Right atrium auricular region (tissue), 2 donors: ENCODE measurements at regions not wholly inside any gene's neighbourhood (a gene's known extent, or its start where the extent isn't known, plus 50 kb on each side); places are given as distances from the start of the nearest gene placed in this dataset.

Source experiments
- DNase-seq: peaks from one replicate; pipeline ENCODE4 v3.0.0-alpha.2; 2019; ENCODE audit warnings: low spot score
- H3K27ac ChIP-seq, 2 donors: fragments of 200-600 bp; sonication (generic); 1 replicate in 1 of 2; 2 replicates in 1 of 2; pipeline ENCODE4 v1.5.1; 2016 to 2019
- H3K27me3 ChIP-seq, 2 donors: fragments of 200-600 bp; sonication (generic); one replicate each; pipeline versions ENCODE4 v1.5.1 to v1.6.0; 2017 to 2019
- H3K36me3 ChIP-seq: fragments of 200-600 bp; sonication (generic); one replicate; pipeline ENCODE4 v1.5.1; 2016
- H3K4me1 ChIP-seq, 2 donors: fragments of 200-600 bp; sonication (generic); one replicate each; pipeline versions ENCODE4 v1.5.1 to v1.6.0; 2017 to 2019
- H3K4me3 ChIP-seq, 2 donors: fragments of 200-600 bp; sonication (generic); 1 replicate in 1 of 2; 2 replicates in 1 of 2; pipeline ENCODE4 v1.5.1; 2017 to 2019; ENCODE audit warnings: mild to moderate bottlenecking in 1 of 2, moderate library complexity in 1 of 2
- H3K9me3 ChIP-seq, 2 donors: fragments of 200-600 bp; sonication (generic); one replicate each; pipeline ENCODE4 v1.5.1; 2019
- TF ChIP-seq, protein P1 (sequence below), 2 donors: fragments of 200-600 bp; sonication (generic); IDR thresholded peaks; one replicate each; pipeline ENCODE4 v1.5.1; 2019; ENCODE audit warnings: antibody characterized with exemption in 2 of 2

DNA sequence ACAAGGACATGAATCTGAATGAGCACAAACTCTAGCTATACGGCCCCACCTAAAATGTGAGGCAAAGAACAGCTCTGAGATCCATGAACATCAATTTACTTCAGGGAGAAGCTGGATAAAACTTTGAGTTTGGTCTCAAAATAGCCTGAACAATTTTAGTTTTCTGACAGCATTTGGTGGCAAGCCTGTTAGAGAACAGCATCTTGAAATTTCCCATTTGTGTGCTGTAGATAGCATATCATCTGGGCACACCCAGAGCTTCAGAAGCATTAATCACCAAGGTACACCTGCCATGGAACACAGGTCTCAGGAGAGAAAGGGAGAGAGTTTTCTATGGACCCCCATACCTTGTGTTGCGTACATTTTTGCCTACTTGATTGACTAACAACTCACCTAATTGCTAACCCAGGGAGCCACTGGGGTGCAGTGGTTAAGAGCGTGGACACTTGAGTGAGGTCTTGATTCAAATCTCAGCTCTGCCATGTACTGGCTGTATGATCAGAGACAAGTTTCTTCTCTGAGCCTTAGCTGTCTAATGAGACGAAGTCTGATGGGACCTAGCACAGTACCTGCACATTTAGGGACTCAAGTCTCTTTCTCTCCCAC is 264.9 kb downstream of the PIK3R1 start:
- Histone ChIP-seq H3K27ac (no peak overlapping the region), H3K27me3 (no peaks in the 10 kb centered on the region), H3K36me3 (no peaks in the 10 kb centered on the region), H3K4me3 (no peak overlapping the region), H3K4me1 (peaks cover 0 to 8% of the 10 kb centered on the region in 2 donors), H3K9me3 (no peaks in the 10 kb centered on the region)
- DNase-seq, result no peak
- TF ChIP-seq, protein P1, sequence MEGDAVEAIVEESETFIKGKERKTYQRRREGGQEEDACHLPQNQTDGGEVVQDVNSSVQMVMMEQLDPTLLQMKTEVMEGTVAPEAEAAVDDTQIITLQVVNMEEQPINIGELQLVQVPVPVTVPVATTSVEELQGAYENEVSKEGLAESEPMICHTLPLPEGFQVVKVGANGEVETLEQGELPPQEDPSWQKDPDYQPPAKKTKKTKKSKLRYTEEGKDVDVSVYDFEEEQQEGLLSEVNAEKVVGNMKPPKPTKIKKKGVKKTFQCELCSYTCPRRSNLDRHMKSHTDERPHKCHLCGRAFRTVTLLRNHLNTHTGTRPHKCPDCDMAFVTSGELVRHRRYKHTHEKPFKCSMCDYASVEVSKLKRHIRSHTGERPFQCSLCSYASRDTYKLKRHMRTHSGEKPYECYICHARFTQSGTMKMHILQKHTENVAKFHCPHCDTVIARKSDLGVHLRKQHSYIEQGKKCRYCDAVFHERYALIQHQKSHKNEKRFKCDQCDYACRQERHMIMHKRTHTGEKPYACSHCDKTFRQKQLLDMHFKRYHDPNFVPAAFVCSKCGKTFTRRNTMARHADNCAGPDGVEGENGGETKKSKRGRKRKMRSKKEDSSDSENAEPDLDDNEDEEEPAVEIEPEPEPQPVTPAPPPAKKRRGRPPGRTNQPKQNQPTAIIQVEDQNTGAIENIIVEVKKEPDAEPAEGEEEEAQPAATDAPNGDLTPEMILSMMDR (IDR thresholded peaks at IDR 0.05), result no peak

DNA sequence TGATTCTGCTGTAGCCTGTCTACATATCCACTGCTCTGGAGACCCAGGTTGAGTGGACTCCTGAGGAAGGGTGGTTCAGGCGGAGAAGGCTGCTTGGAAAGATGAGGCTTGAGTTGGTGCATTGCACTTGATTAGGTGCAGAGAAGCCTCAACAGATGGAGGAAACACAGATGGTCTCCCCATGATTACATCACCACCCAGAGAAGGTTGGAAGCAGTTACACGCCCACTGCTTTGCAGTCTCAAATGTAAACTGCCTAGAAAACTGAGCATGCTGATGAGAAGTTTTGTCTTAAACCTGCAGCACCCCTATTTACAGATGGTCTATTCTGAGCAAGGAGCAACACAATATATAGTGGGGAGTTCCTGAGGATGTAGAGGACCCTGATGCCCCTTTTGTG is 266.6 kb downstream of the PIK3R1 start:
- peaks cover 0 to 8% of the 10 kb centered on the region in 2 donors for H3K4me1 ChIP-seq
- TF ChIP-seq, protein P1 (IDR thresholded peaks at IDR 0.05), result no peak
- H3K27me3 ChIP-seq, result no peaks in the 10 kb centered on the region
- H3K4me3 ChIP-seq, result no peak overlapping the region
- H3K27ac ChIP-seq, result no peak overlapping the region
- H3K9me3 ChIP-seq, result peaks cover 0 to 3% of the 10 kb centered on the region in 2 donors
- DNase-seq, result no peak
- no peaks in the 10 kb centered on the region for H3K36me3 ChIP-seq

DNA sequence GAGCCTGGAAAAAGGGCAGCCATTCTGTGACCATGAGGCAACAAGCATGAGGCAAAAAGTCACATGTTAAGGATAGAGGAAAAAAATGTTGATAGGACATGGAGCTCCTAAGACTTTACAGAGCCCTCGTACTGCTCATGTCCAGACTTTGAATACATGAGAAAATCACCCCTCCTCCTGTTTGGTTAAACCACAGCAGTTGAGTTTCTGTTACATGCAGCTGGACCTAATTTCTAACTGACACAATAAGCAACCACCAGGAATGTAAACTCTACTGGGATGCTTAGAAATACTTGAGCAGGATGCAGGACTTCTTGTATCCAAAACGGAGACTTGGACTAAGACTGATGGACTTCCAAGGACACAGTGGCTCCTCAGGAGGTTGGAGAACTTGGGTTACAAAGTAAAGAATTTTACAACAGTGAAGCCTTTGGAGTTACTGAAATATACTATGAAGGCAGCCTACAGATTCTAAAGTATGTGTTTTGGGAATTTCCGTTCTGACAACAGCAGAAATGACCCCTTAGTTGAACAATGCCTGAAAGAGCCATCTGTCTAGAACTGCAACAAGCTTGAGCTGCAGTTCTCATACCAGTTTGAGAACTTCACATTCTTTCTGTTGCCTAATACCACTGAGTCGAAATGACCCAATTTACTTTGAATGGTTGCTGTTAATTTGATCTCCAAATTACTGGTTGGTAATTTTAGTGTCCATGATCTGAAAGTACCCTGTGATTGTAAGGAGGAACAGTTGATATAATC is 268.9 kb downstream of the PIK3R1 start:
- no peak overlapping the region for H3K27ac ChIP-seq
- no peaks in the 10 kb centered on the region for H3K36me3 ChIP-seq
- TF ChIP-seq, protein P1 (IDR thresholded peaks at IDR 0.05), result no peak
- no peak for DNase-seq
- peaks cover 0 to 14% of the 10 kb centered on the region in 2 donors for H3K9me3 ChIP-seq
- H3K4me1 ChIP-seq, result peaks cover 0 to 5% of the 10 kb centered on the region in 2 donors
- no peak overlapping the region for H3K4me3 ChIP-seq
- H3K27me3 ChIP-seq, result no peaks in the 10 kb centered on the region

DNA sequence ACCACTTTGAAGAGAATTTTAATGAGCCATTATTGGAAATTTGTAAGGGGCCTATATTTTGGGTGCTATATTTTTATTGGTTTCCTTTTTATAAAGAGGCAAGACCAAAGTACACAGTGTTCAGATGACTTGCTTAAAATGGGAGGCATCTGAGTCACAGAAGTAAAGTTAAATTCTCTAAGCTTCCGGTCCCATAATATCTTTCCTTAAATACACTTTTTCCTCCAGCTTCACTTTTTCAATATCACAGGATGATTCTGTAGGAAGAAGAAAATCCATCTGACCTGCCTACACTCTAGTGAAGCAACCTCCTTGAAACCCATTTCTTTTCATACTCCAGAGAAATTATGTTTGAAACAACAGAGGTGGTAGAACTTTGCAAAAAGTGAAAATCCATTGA is 274.0 kb downstream of the PIK3R1 start:
- TF ChIP-seq, protein P1 (IDR thresholded peaks at IDR 0.05), result no peak
- no peaks in the 10 kb centered on the region for H3K4me1 ChIP-seq
- H3K4me3 ChIP-seq, result no peak overlapping the region
- H3K27me3 ChIP-seq, result no peaks in the 10 kb centered on the region
- no peak for DNase-seq
- peaks cover 0 to 14% of the 10 kb centered on the region in 2 donors for H3K9me3 ChIP-seq
- no peaks in the 10 kb centered on the region for H3K36me3 ChIP-seq
- no peak overlapping the region for H3K27ac ChIP-seq

DNA sequence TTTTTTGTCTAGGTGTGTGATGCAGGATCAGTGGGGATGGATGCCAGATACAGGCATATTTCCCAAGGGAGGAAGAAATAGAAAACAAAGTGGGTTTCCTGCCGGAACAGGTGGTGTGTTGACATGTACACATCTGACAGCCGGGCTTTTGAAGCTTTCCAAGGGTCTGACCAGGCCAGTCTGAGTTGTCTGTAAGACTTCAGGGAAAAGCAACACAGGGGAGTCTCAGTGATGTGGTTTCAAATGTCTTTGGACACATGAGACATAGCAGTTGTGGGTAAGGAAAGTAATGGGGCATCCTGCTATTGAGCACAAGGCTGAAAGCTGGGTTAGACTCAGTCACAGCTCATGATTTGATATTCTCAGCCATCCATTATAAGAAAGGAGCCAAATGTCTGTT is 274.9 kb downstream of the PIK3R1 start:
- DNase-seq, result no peak
- H3K4me3 ChIP-seq, result no peak overlapping the region
- H3K27me3 ChIP-seq, result no peaks in the 10 kb centered on the region
- no peaks in the 10 kb centered on the region for H3K36me3 ChIP-seq
- TF ChIP-seq, protein P1 (IDR thresholded peaks at IDR 0.05), result no peak
- no peaks in the 10 kb centered on the region for H3K4me1 ChIP-seq
- H3K27ac ChIP-seq, result no peak overlapping the region
- H3K9me3 ChIP-seq, result peaks cover 0 to 14% of the 10 kb centered on the region in 2 donors
